ENCODE measurements at regions not wholly inside any gene's neighbourhood (a gene's known extent, or its start where the extent isn't known, plus 50 kb on each side); places are given as distances from the start of the nearest gene placed in this dataset.

DNA sequence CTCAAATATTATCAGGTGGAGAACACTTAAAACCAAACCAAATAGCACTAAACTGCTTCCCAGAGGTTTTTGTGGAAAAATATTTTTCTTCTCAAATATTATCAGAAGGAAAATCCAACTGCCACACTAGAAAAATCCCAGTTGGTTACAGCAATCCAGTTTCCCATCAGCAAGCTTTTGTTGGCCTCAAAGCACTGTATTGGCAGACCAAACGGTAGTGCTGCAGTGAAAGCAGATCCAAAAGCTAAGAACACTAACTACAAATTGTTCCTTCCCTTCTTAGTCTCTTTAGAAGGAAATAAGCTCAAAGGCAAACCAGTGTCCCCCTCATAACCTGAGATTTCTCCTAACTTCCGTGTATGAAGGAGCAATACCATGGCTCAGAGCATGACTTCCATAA, 105.3 kb downstream of the TRIM36 start:
- H3K4me3 Mint-ChIP-seq (ENCODE audit: unreplicated experiment) = no peak overlapping the region
- H3K27ac Mint-ChIP-seq (ENCODE audit: unreplicated experiment) = no peak overlapping the region
- no peaks in the 10 kb centered on the region for H3K36me3 Mint-ChIP-seq (ENCODE audit: unreplicated experiment)
- H3K9me3 Mint-ChIP-seq (ENCODE audit: unreplicated experiment) = no peaks in the 10 kb centered on the region
- peaks cover 15% of the 10 kb centered on the region for H3K27me3 Mint-ChIP-seq (ENCODE audit: unreplicated experiment)
- no peak for DNase-seq (ENCODE audit: extremely low spot score, unreplicated experiment)
- peaks cover 2% of the 10 kb centered on the region for H3K4me1 Mint-ChIP-seq (ENCODE audit: unreplicated experiment)
- TF ChIP-seq, protein P1, sequence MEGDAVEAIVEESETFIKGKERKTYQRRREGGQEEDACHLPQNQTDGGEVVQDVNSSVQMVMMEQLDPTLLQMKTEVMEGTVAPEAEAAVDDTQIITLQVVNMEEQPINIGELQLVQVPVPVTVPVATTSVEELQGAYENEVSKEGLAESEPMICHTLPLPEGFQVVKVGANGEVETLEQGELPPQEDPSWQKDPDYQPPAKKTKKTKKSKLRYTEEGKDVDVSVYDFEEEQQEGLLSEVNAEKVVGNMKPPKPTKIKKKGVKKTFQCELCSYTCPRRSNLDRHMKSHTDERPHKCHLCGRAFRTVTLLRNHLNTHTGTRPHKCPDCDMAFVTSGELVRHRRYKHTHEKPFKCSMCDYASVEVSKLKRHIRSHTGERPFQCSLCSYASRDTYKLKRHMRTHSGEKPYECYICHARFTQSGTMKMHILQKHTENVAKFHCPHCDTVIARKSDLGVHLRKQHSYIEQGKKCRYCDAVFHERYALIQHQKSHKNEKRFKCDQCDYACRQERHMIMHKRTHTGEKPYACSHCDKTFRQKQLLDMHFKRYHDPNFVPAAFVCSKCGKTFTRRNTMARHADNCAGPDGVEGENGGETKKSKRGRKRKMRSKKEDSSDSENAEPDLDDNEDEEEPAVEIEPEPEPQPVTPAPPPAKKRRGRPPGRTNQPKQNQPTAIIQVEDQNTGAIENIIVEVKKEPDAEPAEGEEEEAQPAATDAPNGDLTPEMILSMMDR (IDR thresholded peaks at IDR 0.05) = no peak

DNA sequence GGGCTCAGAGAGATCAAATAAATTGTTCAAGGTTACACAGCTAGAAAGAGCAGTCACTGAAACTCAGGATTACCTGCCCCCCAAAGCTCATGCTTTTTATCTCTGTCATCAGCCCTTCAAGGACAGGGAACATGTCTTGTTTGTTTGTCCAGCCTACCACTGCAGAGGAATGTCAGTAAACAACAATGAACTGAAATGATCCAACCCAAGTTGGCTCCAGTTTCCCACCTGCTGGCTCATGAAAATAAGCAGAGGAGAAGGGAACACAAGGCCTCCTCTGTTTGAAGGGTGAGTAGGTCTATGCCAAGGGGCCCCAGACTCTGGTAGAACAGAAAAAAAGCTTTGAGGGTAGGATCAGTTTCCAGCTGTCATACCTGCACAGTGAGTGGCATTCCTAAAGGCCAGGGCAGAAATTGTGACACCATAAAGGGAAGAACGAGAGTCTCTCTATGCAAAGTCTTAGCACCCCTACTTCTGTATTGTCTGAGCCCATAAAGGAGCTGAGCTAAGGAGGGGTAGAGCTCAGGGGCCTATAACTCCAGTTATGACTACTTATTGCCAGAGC, 115.2 kb downstream of the TRIM36 start:
- H3K27me3 Mint-ChIP-seq (ENCODE audit: unreplicated experiment) = peaks cover under 1% of the 10 kb centered on the region
- H3K36me3 Mint-ChIP-seq (ENCODE audit: unreplicated experiment) = no peaks in the 10 kb centered on the region
- H3K27ac Mint-ChIP-seq (ENCODE audit: unreplicated experiment) = no peak overlapping the region
- TF ChIP-seq, protein P1 (IDR thresholded peaks at IDR 0.05) = no peak
- H3K4me1 Mint-ChIP-seq (ENCODE audit: unreplicated experiment) = no peaks in the 10 kb centered on the region
- no peaks in the 10 kb centered on the region for H3K9me3 Mint-ChIP-seq (ENCODE audit: unreplicated experiment)
- H3K4me3 Mint-ChIP-seq (ENCODE audit: unreplicated experiment) = no peak overlapping the region
- no peak for DNase-seq (ENCODE audit: extremely low spot score, unreplicated experiment)

DNA sequence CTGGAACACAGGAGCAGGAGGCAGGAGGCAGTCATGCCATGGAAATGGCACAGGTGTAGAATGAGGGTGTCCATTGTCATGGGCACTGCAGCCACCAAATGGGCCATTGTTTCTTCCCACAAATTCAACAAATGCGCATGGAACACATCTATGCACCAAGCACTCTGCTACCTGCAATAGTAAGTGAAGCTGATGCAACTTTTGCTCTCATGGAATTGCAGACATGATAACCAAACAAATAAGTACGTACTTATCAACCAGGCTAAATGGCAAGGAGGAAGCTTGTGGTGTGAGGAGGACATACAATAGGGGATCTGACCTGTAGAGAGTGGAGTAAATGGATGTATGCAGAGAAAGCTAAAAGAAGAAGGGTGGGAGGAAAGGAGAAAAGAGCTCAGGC, 116.8 kb downstream of the TRIM36 start:
- TF ChIP-seq, protein P1 (IDR thresholded peaks at IDR 0.05) = no peak
- DNase-seq (ENCODE audit: extremely low spot score, unreplicated experiment) = no peak
- H3K36me3 Mint-ChIP-seq (ENCODE audit: unreplicated experiment) = no peaks in the 10 kb centered on the region
- H3K4me3 Mint-ChIP-seq (ENCODE audit: unreplicated experiment) = no peak overlapping the region
- peaks cover 8% of the 10 kb centered on the region for H3K27me3 Mint-ChIP-seq (ENCODE audit: unreplicated experiment)
- H3K4me1 Mint-ChIP-seq (ENCODE audit: unreplicated experiment) = no peaks in the 10 kb centered on the region
- H3K9me3 Mint-ChIP-seq (ENCODE audit: unreplicated experiment) = no peaks in the 10 kb centered on the region
- no peak overlapping the region for H3K27ac Mint-ChIP-seq (ENCODE audit: unreplicated experiment)

DNA sequence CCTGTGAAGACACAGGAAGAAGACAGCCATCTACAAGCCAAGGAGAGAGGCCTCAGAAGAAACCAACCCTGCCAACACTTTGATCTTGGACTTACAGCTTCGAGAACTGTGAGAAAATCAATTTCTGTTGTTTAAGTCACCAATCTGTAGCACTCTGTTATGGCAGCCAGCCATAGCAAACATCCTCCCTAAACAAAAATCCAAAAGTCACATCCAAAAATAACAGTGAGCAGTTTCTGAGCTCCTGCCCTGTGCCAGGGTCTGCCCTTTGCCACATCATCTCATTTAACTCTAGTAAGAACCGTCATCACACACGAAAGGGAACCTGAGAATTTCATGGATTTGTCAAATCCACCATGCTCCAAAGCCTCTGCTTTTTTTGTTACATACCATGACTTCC, 118.8 kb downstream of the TRIM36 start:
- Mint-ChIP-seq H3K4me3 (ENCODE audit: unreplicated experiment) (no peak overlapping the region), H3K4me1 (ENCODE audit: unreplicated experiment) (no peaks in the 10 kb centered on the region), H3K36me3 (ENCODE audit: unreplicated experiment) (no peaks in the 10 kb centered on the region), H3K27ac (ENCODE audit: unreplicated experiment) (no peak overlapping the region), H3K27me3 (ENCODE audit: unreplicated experiment) (peaks cover 8% of the 10 kb centered on the region), H3K9me3 (ENCODE audit: unreplicated experiment) (no peaks in the 10 kb centered on the region)
- no peak for DNase-seq (ENCODE audit: extremely low spot score, unreplicated experiment)
- TF ChIP-seq, protein P1 (IDR thresholded peaks at IDR 0.05) = no peak

DNA sequence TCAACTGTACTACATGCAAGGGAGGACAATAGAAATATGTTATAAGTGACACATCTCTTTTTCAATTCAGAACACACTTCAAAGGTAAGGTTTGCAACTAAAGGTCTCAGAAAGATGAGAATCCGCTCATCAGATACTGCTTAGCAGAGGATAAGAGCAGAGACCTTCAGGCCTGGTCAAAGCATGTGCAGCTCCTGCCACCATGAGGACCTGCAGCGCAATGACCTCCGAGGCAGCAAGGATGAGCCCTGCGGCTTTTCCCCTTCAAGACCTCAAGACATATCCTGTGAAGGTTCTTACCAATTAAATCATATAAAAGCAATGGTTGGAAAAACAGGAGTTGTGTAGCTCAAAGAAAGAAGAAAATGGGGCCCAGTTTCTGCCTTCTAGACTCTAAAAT, 135.8 kb downstream of the TRIM36 start:
- H3K4me1 Mint-ChIP-seq (ENCODE audit: unreplicated experiment) = no peaks in the 10 kb centered on the region
- H3K27me3 Mint-ChIP-seq (ENCODE audit: unreplicated experiment) = no peaks in the 10 kb centered on the region
- TF ChIP-seq, protein P1 (IDR thresholded peaks at IDR 0.05) = no peak
- H3K4me3 Mint-ChIP-seq (ENCODE audit: unreplicated experiment) = no peak overlapping the region
- peaks cover 10% of the 10 kb centered on the region for H3K9me3 Mint-ChIP-seq (ENCODE audit: unreplicated experiment)
- no peaks in the 10 kb centered on the region for H3K36me3 Mint-ChIP-seq (ENCODE audit: unreplicated experiment)
- no peak overlapping the region for H3K27ac Mint-ChIP-seq (ENCODE audit: unreplicated experiment)
- DNase-seq (ENCODE audit: extremely low spot score, unreplicated experiment) = no peak
